GM12875 (cell line): ENCODE measurements at regions not wholly inside any gene's neighbourhood (a gene's known extent, or its start where the extent isn't known, plus 50 kb on each side); places are given as distances from the start of the nearest gene placed in this dataset.

ENCODE experiments used
- H3K4me3 ChIP-seq: one replicate; pipeline ENCODE4 v1.5.1; 2011; ENCODE audit warnings: low read depth, low read length, control low read depth
- CTCF ChIP-seq: IDR thresholded peaks from 2 replicates; pipeline ENCODE4 v1.5.1; 2011; ENCODE audit warnings: low read depth, mild to moderate bottlenecking, control low read depth, inconsistent platforms, low read length, moderate library complexity, borderline replicate concordance; ENCODE audit not compliant: insufficient read depth

- TF ChIP-seq CTCF: no peak
- no peak overlapping the region for H3K4me3 ChIP-seq
Measured at GRCh38 chr15:93656041-93656440, 567.0 kb upstream of the RGMA start.

GRCh38 chr15:93649691-93650235 is 560.8 kb upstream of the RGMA start:
- TF ChIP-seq CTCF: no peak

GRCh38 chr15:93646193-93646592 is 557.2 kb upstream of the RGMA start:
- no peak for TF ChIP-seq CTCF
- H3K4me3 ChIP-seq: no peak overlapping the region

More at GRCh38 chr15:93649691-93650235, 560.8 kb upstream of the RGMA start:
- no peak overlapping the region for H3K4me3 ChIP-seq

GRCh38 chr15:93645594-93645993 is 556.6 kb upstream of the RGMA start:
- TF ChIP-seq CTCF: no peak
- no peak overlapping the region for H3K4me3 ChIP-seq

GRCh38 chr15:93644595-93644994 is 555.6 kb upstream of the RGMA start:
- H3K4me3 ChIP-seq: no peak overlapping the region
- TF ChIP-seq CTCF: no peak

- TF ChIP-seq CTCF: no peak
- no peak overlapping the region for H3K4me3 ChIP-seq
Measured at GRCh38 chr15:93640411-93640962, 551.5 kb upstream of the RGMA start.

- H3K4me3 ChIP-seq: no peak overlapping the region
- TF ChIP-seq CTCF: no peak
Measured at GRCh38 chr15:93631958-93632618, 543.1 kb upstream of the RGMA start.
